Fibroblast of lung (primary cell): ENCODE measurements at regions not wholly inside any gene's neighbourhood (a gene's known extent, or its start where the extent isn't known, plus 50 kb on each side); places are given as distances from the start of the nearest gene placed in this dataset.

Experiments
- EZH2 ChIP-seq: IDR thresholded peaks from 2 replicates; pipeline ENCODE4 v1.5.1; 2012; ENCODE audit warnings: low read length, control low read depth, mild to moderate bottlenecking; ENCODE audit errors: missing control alignments
- TF ChIP-seq, protein P1 (sequence below), 2 donors: IDR thresholded peaks in 1 of 2; conservative IDR thresholded peaks in 1 of 2; 1 replicate in 1 of 2; 2 replicates in 1 of 2; pipeline ENCODE4 v1.5.1; 2011 to 2012; ENCODE audit warnings: low read length in 2 of 2, control low read depth in 1 of 2, inconsistent platforms in 1 of 2, low read depth in 1 of 2, mild to moderate bottlenecking in 1 of 2

DNA sequence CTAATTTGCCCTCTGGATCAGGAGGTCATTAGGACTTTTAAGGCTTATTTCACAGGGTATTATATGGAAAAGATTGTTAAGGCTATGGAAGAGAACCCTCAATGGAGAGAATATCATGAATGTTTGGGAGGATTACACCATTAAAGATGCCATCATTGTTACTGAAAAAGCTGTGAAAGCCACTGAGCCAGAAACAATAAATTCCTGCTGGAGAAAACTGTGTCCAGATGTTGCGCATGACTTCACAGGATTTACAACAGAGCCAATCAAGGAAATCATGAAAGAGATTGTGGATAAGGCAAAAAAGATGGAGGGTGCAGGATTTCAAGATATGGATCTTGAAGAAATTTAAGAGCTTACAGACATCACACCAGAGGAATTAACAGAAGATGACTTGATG lies 798.3 kb upstream of the SLC35B3 start:
- TF ChIP-seq, protein P1, sequence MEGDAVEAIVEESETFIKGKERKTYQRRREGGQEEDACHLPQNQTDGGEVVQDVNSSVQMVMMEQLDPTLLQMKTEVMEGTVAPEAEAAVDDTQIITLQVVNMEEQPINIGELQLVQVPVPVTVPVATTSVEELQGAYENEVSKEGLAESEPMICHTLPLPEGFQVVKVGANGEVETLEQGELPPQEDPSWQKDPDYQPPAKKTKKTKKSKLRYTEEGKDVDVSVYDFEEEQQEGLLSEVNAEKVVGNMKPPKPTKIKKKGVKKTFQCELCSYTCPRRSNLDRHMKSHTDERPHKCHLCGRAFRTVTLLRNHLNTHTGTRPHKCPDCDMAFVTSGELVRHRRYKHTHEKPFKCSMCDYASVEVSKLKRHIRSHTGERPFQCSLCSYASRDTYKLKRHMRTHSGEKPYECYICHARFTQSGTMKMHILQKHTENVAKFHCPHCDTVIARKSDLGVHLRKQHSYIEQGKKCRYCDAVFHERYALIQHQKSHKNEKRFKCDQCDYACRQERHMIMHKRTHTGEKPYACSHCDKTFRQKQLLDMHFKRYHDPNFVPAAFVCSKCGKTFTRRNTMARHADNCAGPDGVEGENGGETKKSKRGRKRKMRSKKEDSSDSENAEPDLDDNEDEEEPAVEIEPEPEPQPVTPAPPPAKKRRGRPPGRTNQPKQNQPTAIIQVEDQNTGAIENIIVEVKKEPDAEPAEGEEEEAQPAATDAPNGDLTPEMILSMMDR (conservative IDR thresholded peaks at IDR 0.05 in 1 of 2, IDR thresholded peaks at IDR 0.05 in 1 of 2; ENCODE audit: low read depth in 1 of 2, low read length in 2 of 2) = no peak
- no peak for TF ChIP-seq EZH2
